ENCODE measurements at regions not wholly inside any gene's neighbourhood (a gene's known extent, or its start where the extent isn't known, plus 50 kb on each side); places are given as distances from the start of the nearest gene placed in this dataset.

DNA sequence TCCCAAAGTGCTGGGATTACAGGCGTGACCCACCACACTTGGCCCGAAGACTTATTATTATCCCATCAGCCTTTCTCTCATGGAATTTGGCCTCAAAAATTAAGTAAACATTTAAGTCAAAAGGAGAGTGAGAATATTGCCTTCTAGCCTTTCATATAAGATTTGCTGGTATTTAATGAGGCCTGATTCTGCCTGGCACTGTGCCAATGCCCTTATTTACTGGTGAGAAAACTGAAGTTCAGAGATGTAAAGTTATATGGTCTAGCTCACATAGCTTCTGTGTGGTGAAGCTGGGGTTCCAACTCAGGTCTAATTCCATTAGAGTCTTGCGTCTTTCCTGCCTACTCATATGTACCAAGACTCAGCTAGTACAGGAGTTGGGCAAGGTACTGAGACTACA is 260.2 kb downstream of the SDHAF3 start:
- no peaks in the 10 kb centered on the region for H3K27me3 ChIP-seq
- H3K9me3 ChIP-seq: no peaks in the 10 kb centered on the region
- H3K27ac ChIP-seq: no peak overlapping the region
- no peak for DNase-seq
- no peak for TF ChIP-seq POLR2AphosphoS5 (IDR thresholded peaks at IDR 0.05)
- no peak for TF ChIP-seq POLR2A (IDR thresholded peaks at IDR 0.05)
- TF ChIP-seq EP300 (IDR thresholded peaks at IDR 0.05): no peak
- TF ChIP-seq, protein P1, sequence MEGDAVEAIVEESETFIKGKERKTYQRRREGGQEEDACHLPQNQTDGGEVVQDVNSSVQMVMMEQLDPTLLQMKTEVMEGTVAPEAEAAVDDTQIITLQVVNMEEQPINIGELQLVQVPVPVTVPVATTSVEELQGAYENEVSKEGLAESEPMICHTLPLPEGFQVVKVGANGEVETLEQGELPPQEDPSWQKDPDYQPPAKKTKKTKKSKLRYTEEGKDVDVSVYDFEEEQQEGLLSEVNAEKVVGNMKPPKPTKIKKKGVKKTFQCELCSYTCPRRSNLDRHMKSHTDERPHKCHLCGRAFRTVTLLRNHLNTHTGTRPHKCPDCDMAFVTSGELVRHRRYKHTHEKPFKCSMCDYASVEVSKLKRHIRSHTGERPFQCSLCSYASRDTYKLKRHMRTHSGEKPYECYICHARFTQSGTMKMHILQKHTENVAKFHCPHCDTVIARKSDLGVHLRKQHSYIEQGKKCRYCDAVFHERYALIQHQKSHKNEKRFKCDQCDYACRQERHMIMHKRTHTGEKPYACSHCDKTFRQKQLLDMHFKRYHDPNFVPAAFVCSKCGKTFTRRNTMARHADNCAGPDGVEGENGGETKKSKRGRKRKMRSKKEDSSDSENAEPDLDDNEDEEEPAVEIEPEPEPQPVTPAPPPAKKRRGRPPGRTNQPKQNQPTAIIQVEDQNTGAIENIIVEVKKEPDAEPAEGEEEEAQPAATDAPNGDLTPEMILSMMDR (IDR thresholded peaks at IDR 0.05): no peak
- no peak overlapping the region for H3K4me3 ChIP-seq
- H3K4me1 ChIP-seq: no peaks in the 10 kb centered on the region
- WGBS, 5 donors: 93 to 98% (median 97%) methylated on average over 3 of the region's 3 CpGs
- no peaks in the 10 kb centered on the region for H3K36me3 ChIP-seq
- intact Hi-C loops (cut with DNase I; ENCODE audit: low total_unique reads): no loop called here

DNA sequence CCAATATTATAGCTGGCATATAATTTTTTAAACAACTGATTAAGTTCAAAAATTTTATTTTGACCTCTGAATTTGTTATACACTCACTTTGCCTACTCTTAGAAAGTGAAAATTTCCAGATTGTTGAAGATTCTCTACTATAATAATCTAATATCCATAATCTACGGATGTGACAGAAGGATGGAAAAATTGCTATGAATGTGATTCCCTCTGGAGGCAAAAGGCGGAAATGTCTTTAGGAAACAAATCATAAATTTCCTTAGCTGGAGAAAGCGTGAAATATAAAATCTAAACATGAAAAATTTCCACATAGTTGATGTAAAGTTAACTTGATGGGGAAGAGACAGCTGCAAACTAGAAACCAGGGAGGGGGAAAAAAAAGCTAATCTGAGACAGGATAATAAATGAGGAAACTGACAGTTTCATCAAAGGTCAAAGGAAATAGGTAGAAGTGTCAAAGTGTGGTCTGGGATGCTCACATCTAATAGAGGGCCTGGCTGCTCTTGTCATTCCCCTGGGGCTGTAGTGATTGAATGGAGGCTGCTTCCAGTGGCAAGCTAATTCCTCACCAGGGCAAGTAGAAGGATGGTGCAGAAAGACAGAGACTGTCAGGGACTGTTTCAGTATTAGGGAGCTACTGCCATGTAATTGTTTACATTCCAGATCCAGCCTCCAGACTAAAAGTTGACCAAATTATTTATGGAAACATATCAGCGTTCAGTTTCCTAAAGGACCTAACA is 264.5 kb downstream of the SDHAF3 start:
- H3K36me3 ChIP-seq: no peaks in the 10 kb centered on the region
- H3K27me3 ChIP-seq: no peaks in the 10 kb centered on the region
- DNase-seq: no peak
- WGBS, 5 donors: 61 to 72% (median 68%) methylated on average over 4 of the region's 4 CpGs
- H3K4me3 ChIP-seq: no peak overlapping the region
- H3K27ac ChIP-seq: no peak overlapping the region
- H3K4me1 ChIP-seq: no peaks in the 10 kb centered on the region
- H3K9me3 ChIP-seq: no peaks in the 10 kb centered on the region
- TF ChIP-seq, protein P1 (IDR thresholded peaks at IDR 0.05): no peak
- TF ChIP-seq POLR2A (IDR thresholded peaks at IDR 0.05): no peak
- intact Hi-C loops (cut with DNase I; ENCODE audit: low total_unique reads): no loop called here

GRCh38 chr7:97390052-97390451 is 272.6 kb downstream of the SDHAF3 start:
- no peaks in the 10 kb centered on the region for H3K27me3 ChIP-seq
- no peak for DNase-seq
- H3K27ac ChIP-seq: no peak overlapping the region
- TF ChIP-seq, protein P1 (IDR thresholded peaks at IDR 0.05): no peak
- TF ChIP-seq POLR2AphosphoS5 (IDR thresholded peaks at IDR 0.05) (no peak), EP300 (IDR thresholded peaks at IDR 0.05) (no peak), POLR2A (IDR thresholded peaks at IDR 0.05) (no peak)
- no peaks in the 10 kb centered on the region for H3K36me3 ChIP-seq
- H3K4me1 ChIP-seq: no peaks in the 10 kb centered on the region
- H3K9me3 ChIP-seq: no peaks in the 10 kb centered on the region
- intact Hi-C loops (cut with DNase I; ENCODE audit: low total_unique reads): no loop called here
- no peak overlapping the region for H3K4me3 ChIP-seq
- WGBS, 5 donors: 67 to 91% (median 79%) methylated on average over 6 of the region's 6 CpGs

GRCh38 chr7:97390915-97391593 is 273.6 kb downstream of the SDHAF3 start:
- WGBS, 5 donors: 49 to 62% (median 57%) methylated on average over 4 of the region's 4 CpGs
- no peaks in the 10 kb centered on the region for H3K9me3 ChIP-seq
- intact Hi-C loops (cut with DNase I; ENCODE audit: low total_unique reads): no loop called here
- no peak for DNase-seq
- no peak overlapping the region for H3K4me3 ChIP-seq
- H3K27me3 ChIP-seq: no peaks in the 10 kb centered on the region
- TF ChIP-seq POLR2A (IDR thresholded peaks at IDR 0.05): no peak
- no peak for TF ChIP-seq EP300 (IDR thresholded peaks at IDR 0.05)
- TF ChIP-seq POLR2AphosphoS5 (IDR thresholded peaks at IDR 0.05): no peak
- TF ChIP-seq, protein P1 (IDR thresholded peaks at IDR 0.05): no peak
- H3K4me1 ChIP-seq: no peaks in the 10 kb centered on the region
- no peak overlapping the region for H3K27ac ChIP-seq
- no peaks in the 10 kb centered on the region for H3K36me3 ChIP-seq
